ENCODE measurements at regions not wholly inside any gene's neighbourhood (a gene's known extent, or its start where the extent isn't known, plus 50 kb on each side); places are given as distances from the start of the nearest gene placed in this dataset.

GRCh38 chr5:3304346-3304745 lies 291.3 kb upstream of the IRX1 start:
- no peak for TF ChIP-seq CTCF (IDR thresholded peaks at IDR 0.05; ENCODE audit: low read depth, low read length, missing control alignments)
- DNase-seq (ENCODE audit: low read depth) = no peak
- in situ Hi-C loops (cut with HindIII; ENCODE audit: low sequenced_read_pairs) = loop anchor here (25.0 kb wide), 1 partner anchor 567 kb away; no protein-coding TSS in a partner anchor
- H3K4me3 ChIP-seq (ENCODE audit: low read depth, low read length) = no peak overlapping the region

- in situ Hi-C loops (cut with HindIII; ENCODE audit: low sequenced_read_pairs) = loop anchor here (25.0 kb wide), 1 partner anchor 566 kb away; no protein-coding TSS in a partner anchor
- no peak overlapping the region for H3K4me3 ChIP-seq (ENCODE audit: low read depth, low read length)
- no peak for DNase-seq (ENCODE audit: low read depth)
- TF ChIP-seq CTCF (IDR thresholded peaks at IDR 0.05; ENCODE audit: low read depth, low read length, missing control alignments) = no peak
Measured at GRCh38 chr5:3303777-3304176, 291.9 kb upstream of the IRX1 start.

GRCh38 chr5:3302228-3302627 lies 293.4 kb upstream of the IRX1 start:
- TF ChIP-seq CTCF (IDR thresholded peaks at IDR 0.05; ENCODE audit: low read depth, low read length, missing control alignments) = no peak
- in situ Hi-C loops (cut with HindIII; ENCODE audit: low sequenced_read_pairs) = loop anchor here (25.0 kb wide), 1 partner anchor 565 kb away; no protein-coding TSS in a partner anchor
- DNase-seq (ENCODE audit: low read depth) = no peak
- no peak overlapping the region for H3K4me3 ChIP-seq (ENCODE audit: low read depth, low read length)

GRCh38 chr5:3301306-3301705 lies 294.3 kb upstream of the IRX1 start:
- no peak overlapping the region for H3K4me3 ChIP-seq (ENCODE audit: low read depth, low read length)
- no peak for TF ChIP-seq CTCF (IDR thresholded peaks at IDR 0.05; ENCODE audit: low read depth, low read length, missing control alignments)
- no peak for DNase-seq (ENCODE audit: low read depth)
- in situ Hi-C loops (cut with HindIII; ENCODE audit: low sequenced_read_pairs) = loop anchor here (25.0 kb wide), 1 partner anchor 564 kb away; no protein-coding TSS in a partner anchor

- TF ChIP-seq CTCF (IDR thresholded peaks at IDR 0.05; ENCODE audit: low read depth, low read length, missing control alignments) = no peak
Measured at GRCh38 chr5:3300726-3301125, 294.9 kb upstream of the IRX1 start.

GRCh38 chr5:3299441-3299840 lies 296.2 kb upstream of the IRX1 start:
- no peak for TF ChIP-seq CTCF (IDR thresholded peaks at IDR 0.05; ENCODE audit: low read depth, low read length, missing control alignments)
- H3K4me3 ChIP-seq (ENCODE audit: low read depth, low read length) = no peak overlapping the region
- in situ Hi-C loops (cut with HindIII; ENCODE audit: low sequenced_read_pairs) = no loop called here
- DNase-seq (ENCODE audit: low read depth) = no peak

More at GRCh38 chr5:3300726-3301125, 294.9 kb upstream of the IRX1 start:
- in situ Hi-C loops (cut with HindIII; ENCODE audit: low sequenced_read_pairs) = loop anchor here (25.0 kb wide), 1 partner anchor 563 kb away; no protein-coding TSS in a partner anchor
- DNase-seq (ENCODE audit: low read depth) = no peak
- no peak overlapping the region for H3K4me3 ChIP-seq (ENCODE audit: low read depth, low read length)

All from astrocyte of the cerebellum (primary cell).